ENCODE measurements at regions not wholly inside any gene's neighbourhood (a gene's known extent, or its start where the extent isn't known, plus 50 kb on each side); places are given as distances from the start of the nearest gene placed in this dataset.

DNA sequence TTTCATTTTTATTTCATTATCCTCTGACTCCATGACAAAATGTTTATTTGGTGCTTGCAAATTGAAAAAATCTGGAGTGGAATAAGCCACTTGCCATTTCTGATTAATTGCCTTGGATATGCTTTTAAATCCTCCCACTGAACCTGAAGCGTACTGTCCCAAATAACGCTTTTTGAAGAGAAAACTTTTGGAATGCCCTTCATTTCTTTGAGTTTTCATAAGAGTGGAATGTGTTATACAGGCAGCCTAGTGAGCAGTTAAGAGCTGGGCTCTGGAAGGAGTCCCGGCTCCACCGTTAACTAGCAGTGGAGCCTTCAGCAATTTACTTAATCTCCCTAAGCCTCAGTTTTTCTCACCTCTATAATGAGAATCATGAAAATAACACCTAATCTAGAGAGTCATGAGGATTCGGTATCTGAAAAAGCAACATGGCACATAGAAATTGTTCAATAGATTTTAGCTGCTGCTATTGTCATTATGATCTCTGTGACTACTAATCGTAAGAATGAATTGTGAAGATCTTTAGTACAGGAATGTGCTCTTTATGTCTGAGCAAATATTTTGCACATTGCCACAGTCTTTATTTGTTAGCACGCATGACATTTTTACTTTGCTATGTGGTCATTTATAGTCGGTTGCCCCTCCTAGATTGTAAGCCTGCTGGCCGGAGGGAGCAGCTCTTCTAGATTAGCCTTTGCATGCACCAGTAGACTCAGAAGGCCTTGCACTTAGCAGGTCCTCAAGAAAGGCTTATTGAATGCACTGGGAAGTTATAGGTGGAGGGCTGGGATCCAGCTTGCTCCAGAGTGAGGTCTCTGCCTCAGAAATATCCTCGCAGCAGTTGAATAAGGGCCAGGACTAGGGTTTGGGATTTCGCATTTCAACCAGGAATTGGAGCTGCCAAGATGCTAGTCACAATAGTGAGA is 59.4 kb downstream of the PLCE1 start:
- Histone ChIP-seq H3K4me1 (ENCODE audit: insufficient read depth, poor library complexity, severe bottlenecking) (no peaks in the 10 kb centered on the region), H3K27me3 (ENCODE audit: insufficient read depth, poor library complexity, severe bottlenecking) (no peaks in the 10 kb centered on the region), H3K27ac (ENCODE audit: poor library complexity, severe bottlenecking) (no peak overlapping the region), H3K9me3 (ENCODE audit: severe bottlenecking) (no peaks in the 10 kb centered on the region), H3K36me3 (ENCODE audit: low read depth) (no peaks in the 10 kb centered on the region), H3K4me3 (ENCODE audit: severe bottlenecking) (no peak overlapping the region)
- DNase-seq (ENCODE audit: low spot score) (no peak), ATAC-seq (ENCODE audit: low read depth) (no peak)
- TF ChIP-seq, protein P1, sequence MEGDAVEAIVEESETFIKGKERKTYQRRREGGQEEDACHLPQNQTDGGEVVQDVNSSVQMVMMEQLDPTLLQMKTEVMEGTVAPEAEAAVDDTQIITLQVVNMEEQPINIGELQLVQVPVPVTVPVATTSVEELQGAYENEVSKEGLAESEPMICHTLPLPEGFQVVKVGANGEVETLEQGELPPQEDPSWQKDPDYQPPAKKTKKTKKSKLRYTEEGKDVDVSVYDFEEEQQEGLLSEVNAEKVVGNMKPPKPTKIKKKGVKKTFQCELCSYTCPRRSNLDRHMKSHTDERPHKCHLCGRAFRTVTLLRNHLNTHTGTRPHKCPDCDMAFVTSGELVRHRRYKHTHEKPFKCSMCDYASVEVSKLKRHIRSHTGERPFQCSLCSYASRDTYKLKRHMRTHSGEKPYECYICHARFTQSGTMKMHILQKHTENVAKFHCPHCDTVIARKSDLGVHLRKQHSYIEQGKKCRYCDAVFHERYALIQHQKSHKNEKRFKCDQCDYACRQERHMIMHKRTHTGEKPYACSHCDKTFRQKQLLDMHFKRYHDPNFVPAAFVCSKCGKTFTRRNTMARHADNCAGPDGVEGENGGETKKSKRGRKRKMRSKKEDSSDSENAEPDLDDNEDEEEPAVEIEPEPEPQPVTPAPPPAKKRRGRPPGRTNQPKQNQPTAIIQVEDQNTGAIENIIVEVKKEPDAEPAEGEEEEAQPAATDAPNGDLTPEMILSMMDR (IDR thresholded peaks at IDR 0.05; ENCODE audit: poor library complexity, severe bottlenecking), result no peak

DNA sequence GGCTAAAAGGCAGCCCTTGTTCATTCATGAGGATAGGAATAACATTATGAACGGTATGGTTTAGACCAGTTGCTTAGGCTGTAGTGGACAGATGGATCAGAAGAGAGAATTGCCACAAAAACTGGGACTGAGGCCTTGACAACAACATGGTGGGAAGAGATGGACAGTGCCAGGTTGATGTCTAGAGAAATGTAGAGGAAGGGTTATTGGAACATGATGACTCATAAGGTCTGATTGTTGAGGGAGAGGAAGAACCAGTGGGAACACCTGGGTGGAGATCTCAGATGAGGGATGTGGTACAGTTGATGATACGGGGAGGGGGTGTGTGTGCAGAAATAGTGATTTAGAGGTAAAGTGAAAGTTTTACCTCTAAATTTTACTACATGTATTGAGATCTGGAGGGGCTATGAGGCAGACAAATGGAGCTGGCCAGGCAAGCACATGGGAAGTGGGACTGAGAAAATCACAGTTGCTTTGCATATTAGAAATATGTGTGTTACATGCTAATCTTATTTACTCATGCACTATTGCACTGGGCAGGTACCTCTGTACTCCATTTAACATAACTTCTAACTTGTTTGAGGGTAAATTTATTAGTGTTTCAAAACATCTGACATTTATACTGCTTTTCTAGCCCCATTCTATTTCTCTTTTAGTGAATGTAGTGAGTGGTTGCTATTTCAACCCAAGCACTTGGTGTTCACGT is 65.6 kb downstream of the PLCE1 start:
- Histone ChIP-seq H3K27ac (ENCODE audit: poor library complexity, severe bottlenecking) (no peak overlapping the region), H3K4me3 (ENCODE audit: severe bottlenecking) (no peak overlapping the region), H3K4me1 (ENCODE audit: insufficient read depth, poor library complexity, severe bottlenecking) (no peaks in the 10 kb centered on the region), H3K9me3 (ENCODE audit: severe bottlenecking) (no peaks in the 10 kb centered on the region), H3K27me3 (ENCODE audit: insufficient read depth, poor library complexity, severe bottlenecking) (no peaks in the 10 kb centered on the region), H3K36me3 (ENCODE audit: low read depth) (no peaks in the 10 kb centered on the region)
- DNase-seq (ENCODE audit: low spot score) (no peak), ATAC-seq (ENCODE audit: low read depth) (no peak)
- TF ChIP-seq, protein P1 (IDR thresholded peaks at IDR 0.05; ENCODE audit: poor library complexity, severe bottlenecking), result no peak

DNA sequence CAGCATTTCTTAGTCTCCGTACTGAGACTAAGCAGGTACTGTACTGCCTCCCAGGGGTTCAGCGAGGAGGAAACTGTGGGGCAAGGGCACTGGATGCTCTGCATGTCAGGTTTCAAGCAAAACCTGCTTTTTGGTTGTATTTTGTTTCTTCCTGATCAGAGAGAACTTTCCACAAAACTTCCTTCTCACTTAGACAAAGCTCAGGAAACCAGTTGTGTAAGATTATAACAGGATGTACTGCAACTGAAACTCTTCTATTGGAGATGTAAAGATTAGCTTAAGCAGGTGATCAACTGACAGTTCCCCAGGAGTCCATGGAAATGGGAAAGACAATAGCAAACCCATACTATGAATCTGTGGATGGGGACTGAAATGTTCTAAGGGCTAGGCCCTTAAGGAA is 67.3 kb downstream of the PLCE1 start:
- Histone ChIP-seq H3K36me3 (ENCODE audit: low read depth) (no peaks in the 10 kb centered on the region), H3K4me3 (ENCODE audit: severe bottlenecking) (no peak overlapping the region), H3K9me3 (ENCODE audit: severe bottlenecking) (no peaks in the 10 kb centered on the region), H3K4me1 (ENCODE audit: insufficient read depth, poor library complexity, severe bottlenecking) (no peaks in the 10 kb centered on the region), H3K27ac (ENCODE audit: poor library complexity, severe bottlenecking) (no peak overlapping the region), H3K27me3 (ENCODE audit: insufficient read depth, poor library complexity, severe bottlenecking) (no peaks in the 10 kb centered on the region)
- no peak for ATAC-seq (ENCODE audit: low read depth)
- DNase-seq (ENCODE audit: low spot score), result no peak
- TF ChIP-seq, protein P1 (IDR thresholded peaks at IDR 0.05; ENCODE audit: poor library complexity, severe bottlenecking), result no peak

DNA sequence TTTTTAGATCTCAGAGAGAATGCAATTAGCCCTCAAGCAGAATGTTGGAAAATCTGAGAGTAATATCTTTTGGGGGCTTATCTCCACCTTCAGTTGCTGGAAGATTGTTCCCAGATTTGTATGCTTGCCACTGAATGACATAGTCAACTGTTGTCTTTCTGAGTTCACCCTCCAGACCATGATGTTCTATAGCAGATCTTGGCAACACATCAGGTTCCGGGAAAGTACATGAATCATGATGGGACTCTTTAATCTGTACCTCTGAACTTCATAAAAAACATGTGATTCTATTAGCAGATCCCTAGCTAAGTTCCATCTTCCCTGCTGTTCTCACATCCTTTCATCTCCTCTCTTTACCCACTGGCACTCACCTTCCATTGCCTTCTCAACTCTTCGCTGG is 68.9 kb downstream of the PLCE1 start:
- no peaks in the 10 kb centered on the region for H3K27me3 ChIP-seq (ENCODE audit: insufficient read depth, poor library complexity, severe bottlenecking)
- H3K4me1 ChIP-seq (ENCODE audit: insufficient read depth, poor library complexity, severe bottlenecking), result no peaks in the 10 kb centered on the region
- TF ChIP-seq, protein P1 (IDR thresholded peaks at IDR 0.05; ENCODE audit: poor library complexity, severe bottlenecking), result no peak
- H3K36me3 ChIP-seq (ENCODE audit: low read depth), result no peaks in the 10 kb centered on the region
- ATAC-seq (ENCODE audit: low read depth), result no peak
- no peak overlapping the region for H3K27ac ChIP-seq (ENCODE audit: poor library complexity, severe bottlenecking)
- no peak overlapping the region for H3K4me3 ChIP-seq (ENCODE audit: severe bottlenecking)
- DNase-seq (ENCODE audit: low spot score), result no peak
- no peaks in the 10 kb centered on the region for H3K9me3 ChIP-seq (ENCODE audit: severe bottlenecking)
